SK-N-SH treated with all-trans-retinoic acid at 6 μM for 48 hours (cell line): ENCODE measurements at regions not wholly inside any gene's neighbourhood (a gene's known extent, or its start where the extent isn't known, plus 50 kb on each side); places are given as distances from the start of the nearest gene placed in this dataset.

Experiments
- GLIS3 ChIP-seq: fragments of 250-450 bp; sonication (Bioruptor Pico); IDR thresholded peaks from 2 replicates; pipeline ENCODE4 v1.5.0; 2020; ENCODE audit warnings: mild to moderate bottlenecking, moderate library complexity
- PATZ1 ChIP-seq: fragments of 250-450 bp; sonication (Bioruptor Pico); IDR thresholded peaks from 2 replicates; pipeline ENCODE4 v1.8.0; 2020; ENCODE audit warnings: mild to moderate bottlenecking, moderate library complexity, borderline replicate concordance
- PPARA ChIP-seq: fragments of 250-450 bp; sonication (Bioruptor Pico); IDR thresholded peaks from 2 replicates; pipeline ENCODE4 v1.5.0; 2020; ENCODE audit warnings: mild to moderate bottlenecking, borderline replicate concordance
- TCF4 ChIP-seq: fragments of 250-450 bp; sonication (Bioruptor Pico); IDR thresholded peaks from 2 replicates; pipeline ENCODE4 v1.8.0; 2021; ENCODE audit warnings: mild to moderate bottlenecking, moderate library complexity, borderline replicate concordance
- TOX ChIP-seq: fragments of 250-450 bp; sonication (Bioruptor Pico); IDR thresholded peaks from 2 replicates; pipeline ENCODE4 v1.8.0; 2021; ENCODE audit warnings: mild to moderate bottlenecking, moderate library complexity, borderline replicate concordance
- ZC3H10 ChIP-seq: fragments of 250-450 bp; sonication (Bioruptor Pico); IDR thresholded peaks from 2 replicates; pipeline ENCODE4 v1.5.1; 2021; ENCODE audit warnings: mild to moderate bottlenecking, moderate library complexity
- ZFP3 ChIP-seq: fragments of 250-450 bp; sonication (Bioruptor Pico); IDR thresholded peaks from 2 replicates; pipeline ENCODE4 v1.5.0; 2020; ENCODE audit warnings: mild to moderate bottlenecking, moderate library complexity
- ZFP30 ChIP-seq: fragments of 450-650 bp; formaldehyde crosslinking; IDR thresholded peaks from 2 replicates; pipeline ENCODE4 v1.5.0; 2022; ENCODE audit warnings: mild to moderate bottlenecking, moderate library complexity
- ZNF565 ChIP-seq: fragments of 450-650 bp; formaldehyde crosslinking; conservative IDR thresholded peaks from 2 replicates; pipeline ENCODE4 v1.5.0; 2020; ENCODE audit warnings: low read depth, mild to moderate bottlenecking, moderate library complexity
- TF ChIP-seq, protein P1 (sequence below): fragments of 250-450 bp; sonication (Bioruptor Pico); IDR thresholded peaks from 2 replicates; pipeline ENCODE4 v1.8.0; 2021; ENCODE audit warnings: low read depth, mild to moderate bottlenecking, moderate library complexity, borderline replicate concordance

GRCh38 chr11:70498976-70499801 lies 100.9 kb downstream of the CTTN start:
- TF ChIP-seq GLIS3 (CRISPR knock-in tag) (no peak), TOX (CRISPR knock-in tag) (no peak), TCF4 (CRISPR knock-in tag) (no peak), ZFP3 (CRISPR knock-in tag) (no peak), ZNF565 (CRISPR knock-in tag) (no peak), ZFP30 (no peak), PATZ1 (CRISPR knock-in tag) (no peak), ZC3H10 (CRISPR knock-in tag) (no peak), PPARA (CRISPR knock-in tag) (no peak)
- TF ChIP-seq, protein P1, sequence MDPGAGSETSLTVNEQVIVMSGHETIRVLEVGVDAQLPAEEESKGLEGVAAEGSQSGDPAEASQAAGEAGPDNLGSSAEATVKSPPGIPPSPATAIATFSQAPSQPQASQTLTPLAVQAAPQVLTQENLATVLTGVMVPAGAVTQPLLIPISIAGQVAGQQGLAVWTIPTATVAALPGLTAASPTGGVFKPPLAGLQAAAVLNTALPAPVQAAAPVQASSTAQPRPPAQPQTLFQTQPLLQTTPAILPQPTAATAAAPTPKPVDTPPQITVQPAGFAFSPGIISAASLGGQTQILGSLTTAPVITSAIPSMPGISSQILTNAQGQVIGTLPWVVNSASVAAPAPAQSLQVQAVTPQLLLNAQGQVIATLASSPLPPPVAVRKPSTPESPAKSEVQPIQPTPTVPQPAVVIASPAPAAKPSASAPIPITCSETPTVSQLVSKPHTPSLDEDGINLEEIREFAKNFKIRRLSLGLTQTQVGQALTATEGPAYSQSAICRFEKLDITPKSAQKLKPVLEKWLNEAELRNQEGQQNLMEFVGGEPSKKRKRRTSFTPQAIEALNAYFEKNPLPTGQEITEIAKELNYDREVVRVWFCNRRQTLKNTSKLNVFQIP (CRISPR knock-in tag): no peak
